Fibroblast of lung (primary cell): ENCODE measurements at regions not wholly inside any gene's neighbourhood (a gene's known extent, or its start where the extent isn't known, plus 50 kb on each side); places are given as distances from the start of the nearest gene placed in this dataset.

Experiments
- EZH2 ChIP-seq: IDR thresholded peaks from 2 replicates; pipeline ENCODE4 v1.5.1; 2012; ENCODE audit warnings: low read length, control low read depth, mild to moderate bottlenecking; ENCODE audit errors: missing control alignments
- TF ChIP-seq, protein P1 (sequence below), 2 donors: IDR thresholded peaks in 1 of 2; conservative IDR thresholded peaks in 1 of 2; 1 replicate in 1 of 2; 2 replicates in 1 of 2; pipeline ENCODE4 v1.5.1; 2011 to 2012; ENCODE audit warnings: low read length in 2 of 2, control low read depth in 1 of 2, inconsistent platforms in 1 of 2, low read depth in 1 of 2, mild to moderate bottlenecking in 1 of 2

DNA sequence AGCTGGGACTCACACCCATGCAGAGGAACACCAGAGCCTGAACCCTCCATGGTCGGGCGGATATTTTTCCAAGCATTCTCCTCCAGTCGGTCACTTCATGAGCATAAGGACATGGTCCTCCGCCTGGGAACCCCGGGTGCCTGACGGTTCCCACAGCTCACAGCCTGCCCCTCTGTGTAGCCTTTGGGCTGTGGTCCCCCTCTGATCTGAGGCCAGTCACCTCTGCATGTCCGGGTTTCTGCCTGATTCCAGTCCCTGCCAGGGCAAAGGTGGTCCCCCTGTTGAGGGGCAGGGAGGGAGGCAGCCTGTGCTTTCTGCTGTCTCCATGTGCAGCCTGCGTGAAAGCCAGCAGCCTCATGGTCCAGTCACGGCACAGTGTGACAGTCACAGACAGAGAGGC is 76.6 kb upstream of the KLF13 start:
- TF ChIP-seq, protein P1, sequence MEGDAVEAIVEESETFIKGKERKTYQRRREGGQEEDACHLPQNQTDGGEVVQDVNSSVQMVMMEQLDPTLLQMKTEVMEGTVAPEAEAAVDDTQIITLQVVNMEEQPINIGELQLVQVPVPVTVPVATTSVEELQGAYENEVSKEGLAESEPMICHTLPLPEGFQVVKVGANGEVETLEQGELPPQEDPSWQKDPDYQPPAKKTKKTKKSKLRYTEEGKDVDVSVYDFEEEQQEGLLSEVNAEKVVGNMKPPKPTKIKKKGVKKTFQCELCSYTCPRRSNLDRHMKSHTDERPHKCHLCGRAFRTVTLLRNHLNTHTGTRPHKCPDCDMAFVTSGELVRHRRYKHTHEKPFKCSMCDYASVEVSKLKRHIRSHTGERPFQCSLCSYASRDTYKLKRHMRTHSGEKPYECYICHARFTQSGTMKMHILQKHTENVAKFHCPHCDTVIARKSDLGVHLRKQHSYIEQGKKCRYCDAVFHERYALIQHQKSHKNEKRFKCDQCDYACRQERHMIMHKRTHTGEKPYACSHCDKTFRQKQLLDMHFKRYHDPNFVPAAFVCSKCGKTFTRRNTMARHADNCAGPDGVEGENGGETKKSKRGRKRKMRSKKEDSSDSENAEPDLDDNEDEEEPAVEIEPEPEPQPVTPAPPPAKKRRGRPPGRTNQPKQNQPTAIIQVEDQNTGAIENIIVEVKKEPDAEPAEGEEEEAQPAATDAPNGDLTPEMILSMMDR (conservative IDR thresholded peaks at IDR 0.05 in 1 of 2, IDR thresholded peaks at IDR 0.05 in 1 of 2; ENCODE audit: low read depth in 1 of 2, low read length in 2 of 2) = no peak
- TF ChIP-seq EZH2 = no peak
